GM23248 (cell line): ENCODE measurements at regions not wholly inside any gene's neighbourhood (a gene's known extent, or its start where the extent isn't known, plus 50 kb on each side); places are given as distances from the start of the nearest gene placed in this dataset.

ENCODE experiments used
- DNase-seq: peaks from one replicate; pipeline ENCODE4 v3.0.0-alpha.2; 2015
- H2AFZ ChIP-seq: fragments of 200-600 bp; sonication (generic); 2 replicates; pipeline ENCODE4 v1.6.1; 2016; ENCODE audit warnings: antibody characterized with exemption
- H3F3A ChIP-seq: fragments of 200-600 bp; sonication (generic); 2 replicates; pipeline ENCODE4 v1.6.1; 2016; ENCODE audit warnings: mild to moderate bottlenecking, antibody characterized with exemption, mixed run types; ENCODE audit not compliant: insufficient read depth
- H3K27ac ChIP-seq: fragments of 200-600 bp; sonication (generic); 2 replicates; pipeline ENCODE4 v1.5.1; 2016; ENCODE audit warnings: mild to moderate bottlenecking
- H3K27me3 ChIP-seq: fragments of 200-600 bp; sonication (generic); replicated peaks from 2 replicates; pipeline ENCODE4 v1.6.1; 2016; ENCODE audit warnings: mild to moderate bottlenecking; ENCODE audit not compliant: insufficient read depth
- H3K36me3 ChIP-seq: fragments of 200-600 bp; sonication (generic); 2 replicates; pipeline ENCODE4 v1.6.1; 2016; ENCODE audit warnings: low read depth, mild to moderate bottlenecking
- H3K4me1 ChIP-seq: fragments of 200-600 bp; sonication (generic); 2 replicates; pipeline ENCODE4 v1.6.1; 2016; ENCODE audit warnings: mild to moderate bottlenecking; ENCODE audit not compliant: insufficient read depth
- H3K4me2 ChIP-seq: fragments of 200-600 bp; sonication (generic); one replicate; pipeline ENCODE4 v1.6.1; 2016; ENCODE audit warnings: mild to moderate bottlenecking; ENCODE audit not compliant: unreplicated experiment
- H3K4me3 ChIP-seq: fragments of 200-600 bp; sonication (generic); 2 replicates; pipeline ENCODE4 v1.5.1; 2016; ENCODE audit warnings: mild to moderate bottlenecking
- H3K79me2 ChIP-seq: fragments of 200-600 bp; sonication (generic); 2 replicates; pipeline ENCODE4 v1.6.1; 2016; ENCODE audit warnings: mild to moderate bottlenecking; ENCODE audit not compliant: insufficient read depth
- H3K9ac ChIP-seq: fragments of 200-600 bp; sonication (generic); 2 replicates; pipeline ENCODE4 v1.6.1; 2016; ENCODE audit warnings: mild to moderate bottlenecking
- H3K9me2 ChIP-seq: fragments of 200-600 bp; sonication (generic); 2 replicates; pipeline ENCODE4 v1.6.1; 2016; ENCODE audit warnings: mixed run types, mild to moderate bottlenecking, moderate library complexity; ENCODE audit not compliant: insufficient read depth
- H3K9me3 ChIP-seq: fragments of 200-600 bp; sonication (generic); one replicate; pipeline ENCODE4 v1.6.1; 2017; ENCODE audit warnings: low read depth
- H4K20me1 ChIP-seq: fragments of 200-600 bp; sonication (generic); 2 replicates; pipeline ENCODE4 v1.6.0; 2016; ENCODE audit not compliant: insufficient read depth
- EZH2 ChIP-seq: fragments of 200-600 bp; sonication (generic); IDR thresholded peaks from 2 replicates; pipeline ENCODE4 v1.6.1; 2018; ENCODE audit warnings: antibody characterized with exemption, mild to moderate bottlenecking; ENCODE audit not compliant: insufficient read depth, poor library complexity, severe bottlenecking
- EZH2phosphoT487 ChIP-seq: fragments of 200-600 bp; sonication (generic); IDR thresholded peaks from 2 replicates; pipeline ENCODE4 v1.6.1; 2018; ENCODE audit warnings: antibody characterized with exemption, moderate library complexity, mild to moderate bottlenecking, low read depth; ENCODE audit not compliant: insufficient read depth
- WGBS, 2 experiments: methylation state at CpG; one replicate each; pipeline ENCODE4 v1.1.6; 2015 to 2017; ENCODE audit warnings: low lambda C conversion rate in 2 of 2, low coverage in 1 of 2; ENCODE audit errors: missing lambda C conversion rate in 2 of 2; 5-methylcytosine and 5-hydroxymethylcytosine counted together
- in situ Hi-C: fragments of 300-500 bp; cut with MboI; formaldehyde crosslinking; loops from 2 replicates; pipeline ENCODE4 v1.15.0; 2020

GRCh38 chr11:111444040-111444439, 65.0 kb upstream of the POU2AF1 start:
- Histone ChIP-seq H3K79me2 (no peaks in the 10 kb centered on the region), H3K9me2 (no peaks in the 10 kb centered on the region), H3K9ac (no peak overlapping the region), H2AFZ (no peak overlapping the region), H3K27me3 (no peaks in the 10 kb centered on the region), H3K4me1 (peaks cover 7% of the 10 kb centered on the region; the same call in 1 of the 2 replicates), H3K27ac (no peak overlapping the region), H3F3A (no peaks in the 10 kb centered on the region), H3K9me3 (no peaks in the 10 kb centered on the region), H3K4me3 (no peak overlapping the region), H3K36me3 (no peaks in the 10 kb centered on the region), H4K20me1 (no peaks in the 10 kb centered on the region), H3K4me2 (no peak overlapping the region)
- TF ChIP-seq EZH2phosphoT487 (no peak), EZH2 (no peak)
- in situ Hi-C loops: loop anchor here (25.0 kb wide), 2 partner anchors 732 to 982 kb away; partner anchors contain the start of gene ARHGAP20
- DNase-seq: no peak

- Histone ChIP-seq H2AFZ (no peak overlapping the region), H3K79me2 (no peaks in the 10 kb centered on the region), H3K9me3 (no peaks in the 10 kb centered on the region), H3K36me3 (no peaks in the 10 kb centered on the region), H3F3A (no peaks in the 10 kb centered on the region), H3K4me1 (peaks cover 7% of the 10 kb centered on the region; the same call in 1 of the 2 replicates), H3K9ac (no peak overlapping the region), H3K27me3 (no peaks in the 10 kb centered on the region), H4K20me1 (no peaks in the 10 kb centered on the region), H3K4me3 (no peak overlapping the region), H3K27ac (no peak overlapping the region), H3K4me2 (no peak overlapping the region), H3K9me2 (no peaks in the 10 kb centered on the region)
- WGBS, 2 experiments: 60 to 65% methylated on average over 7 of the region's 7 CpGs
- DNase-seq: no peak
- in situ Hi-C loops: loop anchor here (25.0 kb wide), 2 partner anchors 731 to 981 kb away; partner anchors contain the start of gene ARHGAP20
- TF ChIP-seq EZH2phosphoT487: no peak
- TF ChIP-seq EZH2: no peak
Observed at GRCh38 chr11:111443640-111444039, 64.6 kb upstream of the POU2AF1 start.

GRCh38 chr11:111443032-111443431, 64.0 kb upstream of the POU2AF1 start:
- Histone ChIP-seq H3K9ac (no peak overlapping the region), H3K4me2 (no peak overlapping the region), H3F3A (no peaks in the 10 kb centered on the region), H2AFZ (no peak overlapping the region), H3K79me2 (no peaks in the 10 kb centered on the region), H3K36me3 (no peaks in the 10 kb centered on the region), H3K9me2 (no peaks in the 10 kb centered on the region), H3K9me3 (no peaks in the 10 kb centered on the region), H3K4me1 (peaks cover 7% of the 10 kb centered on the region; the same call in 1 of the 2 replicates), H3K27ac (no peak overlapping the region), H3K4me3 (no peak overlapping the region), H4K20me1 (no peaks in the 10 kb centered on the region), H3K27me3 (no peaks in the 10 kb centered on the region)
- WGBS, 2 experiments: 43 to 55% methylated on average over 2 of the region's 2 CpGs
- DNase-seq: no peak
- TF ChIP-seq EZH2: no peak
- TF ChIP-seq EZH2phosphoT487: no peak
- in situ Hi-C loops: loop anchor here (25.0 kb wide), 2 partner anchors 731 to 981 kb away; partner anchors contain the start of gene ARHGAP20

GRCh38 chr11:111441443-111441842, 62.4 kb upstream of the POU2AF1 start:
- Histone ChIP-seq H3F3A (no peaks in the 10 kb centered on the region), H3K4me2 (no peak overlapping the region), H2AFZ (no peak overlapping the region), H3K9ac (no peak overlapping the region), H3K27ac (no peak overlapping the region), H3K79me2 (no peaks in the 10 kb centered on the region), H3K36me3 (no peaks in the 10 kb centered on the region), H3K4me3 (no peak overlapping the region), H3K4me1 (peaks cover 7% of the 10 kb centered on the region; the same call in 1 of the 2 replicates), H4K20me1 (no peaks in the 10 kb centered on the region), H3K27me3 (no peaks in the 10 kb centered on the region), H3K9me3 (no peaks in the 10 kb centered on the region), H3K9me2 (no peaks in the 10 kb centered on the region)
- in situ Hi-C loops: loop anchor here (25.0 kb wide), 2 partner anchors 729 to 979 kb away; partner anchors contain the start of gene ARHGAP20
- DNase-seq: peak; percentile 70
- TF ChIP-seq EZH2: no peak
- TF ChIP-seq EZH2phosphoT487: no peak
- WGBS, 2 experiments: 56 to 60% methylated on average over 8 of the region's 8 CpGs
